ENCODE measurements at regions not wholly inside any gene's neighbourhood (a gene's known extent, or its start where the extent isn't known, plus 50 kb on each side); places are given as distances from the start of the nearest gene placed in this dataset.

- Histone ChIP-seq H3K27me3 (ENCODE audit: control insufficient read depth, insufficient read depth, low read length) (peaks cover 2% of the 10 kb centered on the region; the same call in 1 of the 2 replicates), H3K18ac (ENCODE audit: low read depth, low read length) (no peak overlapping the region), H3K4me3 (ENCODE audit: insufficient read depth, low read depth, low read length) (no peak overlapping the region), H2BK5ac (ENCODE audit: low read depth, low read length, poor library complexity, severe bottlenecking) (no peak overlapping the region), H3K27ac (ENCODE audit: insufficient read depth, low read length) (no peak overlapping the region), H3K79me1 (ENCODE audit: low read depth in 1 of 2, low read length in 2 of 2) (no peaks in the 10 kb centered on the region), H3K9ac (ENCODE audit: low read depth, low read length) (no peak overlapping the region), H4K8ac (ENCODE audit: low read depth in 2 of 2, low read length in 2 of 2) (no peak overlapping the region), H2AK5ac (ENCODE audit: low read depth, low read length) (no peak overlapping the region), H3K14ac (replicated peaks; ENCODE audit: low read depth, low read length) (no peak overlapping the region), H3K9me3 (ENCODE audit: control insufficient read depth, insufficient read depth, low read length) (peaks cover 4% of the 10 kb centered on the region; the same call in 1 of the 2 replicates), H3K9me1 (ENCODE audit: insufficient read depth, low read length) (no peaks in the 10 kb centered on the region), H2AK9ac (replicated peaks; ENCODE audit: low read depth, low read length, poor library complexity) (no peak overlapping the region), H3K23ac (ENCODE audit: low read depth, low read length) (no peak overlapping the region), H4K91ac (ENCODE audit: insufficient read depth, low read depth, low read length) (no peak overlapping the region), H3K4ac (ENCODE audit: low read depth, low read length) (no peak overlapping the region), H3K56ac (ENCODE audit: extremely low read depth, insufficient read depth, low read length) (no peak overlapping the region), H3K36me3 (ENCODE audit: control insufficient read depth, insufficient read depth, low read length) (no peaks in the 10 kb centered on the region), H4K5ac (ENCODE audit: low read depth, low read length) (no peak overlapping the region), H3K4me2 (ENCODE audit: low read depth, low read length) (no peak overlapping the region), H4K20me1 (ENCODE audit: insufficient read depth, low read length) (no peaks in the 10 kb centered on the region), H2AFZ (replicated peaks; ENCODE audit: low read length, poor library complexity) (no peak overlapping the region), H2BK20ac (ENCODE audit: low read depth, low read length) (no peak overlapping the region), H2BK120ac (ENCODE audit: low read depth, low read length) (no peak overlapping the region), H2BK15ac (ENCODE audit: low read depth, low read length) (no peak overlapping the region), H3K4me1 (ENCODE audit: control insufficient read depth, insufficient read depth, low read length) (no peaks in the 10 kb centered on the region)
- ChIA-PET POLR2A (ENCODE audit: unreplicated experiment) (no interaction called here), CTCF (interaction anchor here (0.7 kb wide), 1 partner anchor 437 kb away, joined by 4 read pairs; no protein-coding TSS in a partner anchor)
- ATAC-seq (ENCODE audit: low read depth): no peak
- TF ChIP-seq RFX5 (IDR thresholded peaks at IDR 0.05; ENCODE audit: low read depth, low read length) (no peak), MXI1 (IDR thresholded peaks at IDR 0.05; ENCODE audit: borderline replicate concordance, low read depth, low read length) (no peak), CHD1 (IDR thresholded peaks at IDR 0.05; ENCODE audit: low read depth, low read length) (no peak), NFE2L2 (IDR thresholded peaks at IDR 0.05; ENCODE audit: low read depth, low read length) (no peak), FOS (IDR thresholded peaks at IDR 0.05; ENCODE audit: low read depth, low read length) (no peak), SMC3 (IDR thresholded peaks at IDR 0.05; ENCODE audit: low read depth, low read length) (no peak), RAD21 (IDR thresholded peaks at IDR 0.05; ENCODE audit: low read length) (no peak), CEBPB (IDR thresholded peaks at IDR 0.05; ENCODE audit: low read depth, low read length) (no peak), CTCF (conservative IDR thresholded peaks at IDR 0.05; ENCODE audit: low read depth, low read length) (no peak), ELK1 (IDR thresholded peaks at IDR 0.05; ENCODE audit: borderline replicate concordance, low read depth, low read length) (no peak), RCOR1 (IDR thresholded peaks at IDR 0.05; ENCODE audit: insufficient replicate concordance, low read length) (no peak), USF2 (IDR thresholded peaks at IDR 0.05; ENCODE audit: low read depth, low read length) (no peak), MAZ (IDR thresholded peaks at IDR 0.05; ENCODE audit: borderline replicate concordance, low read depth, low read length) (no peak), BHLHE40 (IDR thresholded peaks at IDR 0.05; ENCODE audit: low read depth, low read length) (no peak), MAFK (IDR thresholded peaks at IDR 0.05; ENCODE audit: low read depth, low read length) (no peak), POLR2A (IDR thresholded peaks at IDR 0.05; ENCODE audit: low read depth, low read length) (no peak)
- intact Hi-C loops (cut with micrococcal nuclease): no loop called here
- WGBS, 2 experiments (ENCODE audit: extremely low coverage in 2 of 2, insufficient read length in 1 of 2): no CpG with 5 or more reads among the region's 1 CpG
- DNase-seq: no peak
- in situ Hi-C loops (cut with MboI; ENCODE audit: low sequenced_read_pairs): loop anchor here (25.0 kb wide), 1 partner anchor 1214 kb away; no protein-coding TSS in a partner anchor
- dilution Hi-C loops (cut with HindIII; ENCODE audit: low sequenced_read_pairs, unreplicated experiment): no loop called here
- no TSS peak for BruUV-seq (replicated peaks)
Observed at GRCh38 chr6:132872923-132873322, 58.6 kb downstream of the RPS12 start.

Measured in IMR-90 (cell line).